Stomach (tissue), 4 donors: ENCODE measurements at regions not wholly inside any gene's neighbourhood (a gene's known extent, or its start where the extent isn't known, plus 50 kb on each side); places are given as distances from the start of the nearest gene placed in this dataset.

Experiments
- CTCF ChIP-seq, 7 experiments: fragments of 450-650 bp in 4 of 7; fragments of 200-600 bp in 3 of 7; sonication (generic) in 3 of 7; IDR thresholded peaks; one replicate each; pipeline ENCODE4 v1.5.1; 2016 to 2019; ENCODE audit warnings: antibody characterized with exemption in 7 of 7, control low read depth in 2 of 7, mild to moderate bottlenecking in 1 of 7
- POLR2AphosphoS5 ChIP-seq, 3 donors: sonication (generic); formaldehyde crosslinking; IDR thresholded peaks; one replicate each; pipeline ENCODE4 v1.6.1; 2016; ENCODE audit warnings: antibody characterized with exemption in 3 of 3

- TF ChIP-seq CTCF (IDR thresholded peaks at IDR 0.05) (no peak), POLR2AphosphoS5 (IDR thresholded peaks at IDR 0.05) (no peak)
Observed at GRCh38 chr13:67806796-67807195, 576.7 kb upstream of the PCDH9 start.
